H9 (cell line): ENCODE measurements at regions not wholly inside any gene's neighbourhood (a gene's known extent, or its start where the extent isn't known, plus 50 kb on each side); places are given as distances from the start of the nearest gene placed in this dataset.

Experiments
- DNase-seq: peaks from one replicate; pipeline ENCODE4 v3.0.0-alpha.2; 2017
- H2AFZ ChIP-seq: one replicate; pipeline ENCODE4 v1.6.1; 2013; ENCODE audit warnings: mild to moderate bottlenecking, low read length, control low read depth, moderate library complexity
- H2AK5ac ChIP-seq: 2 replicates; pipeline ENCODE4 v1.6.1; 2013; ENCODE audit warnings: low read length, control low read depth, mixed read lengths; ENCODE audit not compliant: insufficient read length
- H2BK120ac ChIP-seq: one replicate; pipeline ENCODE4 v1.6.1; 2013; ENCODE audit warnings: low read depth, mild to moderate bottlenecking, low read length, control low read depth, inconsistent platforms; ENCODE audit not compliant: poor library complexity, severe bottlenecking
- H2BK12ac ChIP-seq: 2 replicates; pipeline ENCODE4 v1.6.1; 2013; ENCODE audit warnings: low read length, control low read depth, mixed read lengths, low read depth; ENCODE audit not compliant: insufficient read length
- H2BK15ac ChIP-seq: 2 replicates; pipeline ENCODE4 v1.6.1; 2013; ENCODE audit warnings: low read depth, low read length, control low read depth
- H2BK20ac ChIP-seq: one replicate; pipeline ENCODE4 v1.6.1; 2013; ENCODE audit warnings: low read depth, mild to moderate bottlenecking, low read length, control low read depth, inconsistent platforms; ENCODE audit not compliant: poor library complexity, severe bottlenecking
- H2BK5ac ChIP-seq: 2 replicates; pipeline ENCODE4 v1.6.1; 2013; ENCODE audit warnings: low read length, control low read depth, mixed read lengths; ENCODE audit not compliant: insufficient read length
- H3K14ac ChIP-seq: 2 replicates; pipeline ENCODE4 v1.6.1; 2013; ENCODE audit warnings: low read length, control low read depth; ENCODE audit not compliant: insufficient read depth
- H3K18ac ChIP-seq: 2 replicates; pipeline ENCODE4 v1.6.1; 2013; ENCODE audit warnings: low read depth, mild to moderate bottlenecking, mixed read lengths, low read length, control low read depth; ENCODE audit not compliant: insufficient read length
- H3K23ac ChIP-seq: 2 replicates; pipeline ENCODE4 v1.6.1; 2013; ENCODE audit warnings: low read length, control low read depth, mixed read lengths, low read depth; ENCODE audit not compliant: insufficient read length
- H3K23me2 ChIP-seq: 2 replicates; pipeline ENCODE4 v1.6.1; 2013; ENCODE audit warnings: low read depth, mild to moderate bottlenecking, mixed read lengths, low read length, control low read depth; ENCODE audit not compliant: insufficient read length, poor library complexity, severe bottlenecking
- H3K27ac ChIP-seq: 2 replicates; pipeline ENCODE4 v1.5.1; 2013; ENCODE audit warnings: low read length, control low read depth, mixed read lengths, low read depth; ENCODE audit not compliant: insufficient read length
- H3K27me3 ChIP-seq: 2 replicates; pipeline ENCODE4 v1.6.1; 2013; ENCODE audit warnings: low read length, control low read depth, inconsistent platforms; ENCODE audit not compliant: insufficient read depth
- H3K4ac ChIP-seq: 2 replicates; pipeline ENCODE4 v1.6.1; 2013; ENCODE audit warnings: low read depth, mild to moderate bottlenecking, control low read depth, inconsistent platforms, low read length, moderate library complexity
- H3K4me1 ChIP-seq: 2 replicates; pipeline ENCODE4 v1.6.1; 2013; ENCODE audit warnings: low read length, control low read depth, inconsistent platforms; ENCODE audit not compliant: insufficient read depth
- H3K4me2 ChIP-seq: 2 replicates; pipeline ENCODE4 v1.6.1; 2013; ENCODE audit warnings: low read length, control low read depth, mixed read lengths; ENCODE audit not compliant: insufficient read length, insufficient read depth
- H3K56ac ChIP-seq: 2 replicates; pipeline ENCODE4 v1.6.1; 2013; ENCODE audit warnings: low read depth, mild to moderate bottlenecking, mixed read lengths, low read length, control low read depth; ENCODE audit not compliant: insufficient read length
- H3K79me1 ChIP-seq: 2 replicates; pipeline ENCODE4 v1.6.1; 2013; ENCODE audit warnings: low read depth, mild to moderate bottlenecking, moderate library complexity, low read length, control low read depth, inconsistent platforms; ENCODE audit not compliant: insufficient read depth, poor library complexity, severe bottlenecking
- H3K79me2 ChIP-seq: 2 replicates; pipeline ENCODE4 v1.6.1; 2013; ENCODE audit warnings: low read length, control low read depth, inconsistent platforms; ENCODE audit not compliant: insufficient read depth
- H3K9ac ChIP-seq: 2 replicates; pipeline ENCODE4 v1.6.1; 2013; ENCODE audit warnings: low read length, control low read depth, mixed read lengths; ENCODE audit not compliant: insufficient read length; ENCODE audit errors: extremely low read depth
- H3K9me3 ChIP-seq: one replicate; pipeline ENCODE4 v1.6.1; 2013; ENCODE audit warnings: low read depth, low read length, inconsistent platforms; ENCODE audit not compliant: control insufficient read depth
- H3T11ph ChIP-seq: one replicate; pipeline ENCODE4 v1.6.1; 2013; ENCODE audit warnings: mild to moderate bottlenecking, low read length, control low read depth, inconsistent platforms
- H4K20me1 ChIP-seq: one replicate; pipeline ENCODE4 v1.6.1; 2013; ENCODE audit not compliant: control insufficient read depth, insufficient read length, insufficient read depth
- H4K5ac ChIP-seq: 2 replicates; pipeline ENCODE4 v1.6.1; 2013; ENCODE audit warnings: low read depth, mild to moderate bottlenecking, mixed read lengths, low read length, control low read depth; ENCODE audit not compliant: insufficient read length
- H4K8ac ChIP-seq: replicated peaks from 2 replicates; pipeline ENCODE4 v1.6.1; 2013; ENCODE audit warnings: low read length, control low read depth, mixed read lengths, low read depth; ENCODE audit not compliant: insufficient read length
- H4K91ac ChIP-seq: 2 replicates; pipeline ENCODE4 v1.6.1; 2013; ENCODE audit warnings: low read depth, mild to moderate bottlenecking, moderate library complexity, mixed read lengths, low read length, control low read depth; ENCODE audit not compliant: insufficient read length
- H3K27ac Mint-ChIP-seq, 3 experiments: 2 replicates in 2 of 3; 3 replicates in 1 of 3; pipeline ENCODE4 v1.8.0; 2020 to 2021; ENCODE audit warnings: mixed read lengths in 3 of 3, mild to moderate bottlenecking in 1 of 3, moderate library complexity in 1 of 3
- H3K27me3 Mint-ChIP-seq: 2 replicates; pipeline ENCODE4 v1.8.0; 2021; ENCODE audit warnings: low read depth, mild to moderate bottlenecking, moderate library complexity, mixed read lengths
- H3K36me3 Mint-ChIP-seq, 3 experiments: 2 replicates in 2 of 3; 3 replicates in 1 of 3; pipeline ENCODE4 v1.8.0; 2020 to 2021; ENCODE audit warnings: low read depth in 3 of 3, mixed read lengths in 3 of 3; ENCODE audit not compliant: insufficient read depth in 1 of 3
- H3K4me1 Mint-ChIP-seq, 2 experiments: 2 replicates each; pipeline ENCODE4 v1.8.0; 2020; ENCODE audit warnings: mixed read lengths in 2 of 2
- H3K4me3 Mint-ChIP-seq, 2 experiments: 2 replicates in 1 of 2; 3 replicates in 1 of 2; pipeline ENCODE4 v1.8.0; 2020 to 2021; ENCODE audit warnings: mild to moderate bottlenecking in 2 of 2, mixed read lengths in 2 of 2, moderate library complexity in 1 of 2
- H3K9me3 Mint-ChIP-seq, 2 experiments: 2 replicates in 1 of 2; 3 replicates in 1 of 2; pipeline ENCODE4 v1.8.0; 2020; ENCODE audit warnings: mild to moderate bottlenecking in 2 of 2, mixed read lengths in 2 of 2, moderate library complexity in 1 of 2
- CTCF ChIP-seq: fragments of 200-600 bp; sonication (generic); conservative IDR thresholded peaks from 3 replicates; pipeline ENCODE4 v1.8.0; 2021; ENCODE audit warnings: antibody characterized with exemption, mild to moderate bottlenecking
- WGBS: extraction: QIAGEN DNeasy Blood & Tissue Kit; methylation state at CpG from one replicate; pipeline ENCODE4 v1.1.7; 2013; ENCODE audit warnings: missing lambda C conversion rate, low lambda C conversion rate, mixed read lengths; ENCODE audit not compliant: insufficient read length; ENCODE audit errors: extremely low coverage; 5-methylcytosine and 5-hydroxymethylcytosine counted together

GRCh38 chr1:83742446-83742845 lies 256.5 kb downstream of the TTLL7 start:
- Mint-ChIP-seq H3K36me3 (no peaks in the 10 kb centered on the region), H3K27me3 (no peaks in the 10 kb centered on the region), H3K27ac (no peak overlapping the region), H3K4me1 (peaks cover 18 to 21% of the 10 kb centered on the region in 2 experiments), H3K9me3 (no peaks in the 10 kb centered on the region), H3K4me3 (no peak overlapping the region)
- TF ChIP-seq CTCF = no peak
- Histone ChIP-seq H4K8ac (no peak overlapping the region), H3K56ac (no peak overlapping the region), H3K4me2 (no peak overlapping the region), H3K79me1 (no peaks in the 10 kb centered on the region), H4K5ac (no peak overlapping the region), H2BK120ac (no peak overlapping the region), H3K79me2 (no peaks in the 10 kb centered on the region), H3K9ac (no peak overlapping the region), H2BK15ac (no peak overlapping the region), H4K20me1 (no peaks in the 10 kb centered on the region), H2BK20ac (no peak overlapping the region), H3K9me3 (no peaks in the 10 kb centered on the region), H3K4me1 (0 out of 2 replicates have a peak, but pooled peaks cover 3% of the 10 kb centered on the region), H4K91ac (no peak overlapping the region), H3K23me2 (no peaks in the 10 kb centered on the region), H3K27me3 (no peaks in the 10 kb centered on the region), H2AK5ac (no peak overlapping the region), H2BK5ac (no peak overlapping the region), H3K23ac (no peak overlapping the region), H3K4ac (no peak overlapping the region), H3K14ac (no peak overlapping the region), H3K18ac (no peak overlapping the region), H3T11ph (no peak overlapping the region), H3K27ac (no peak overlapping the region), H2AFZ (no peak overlapping the region), H2BK12ac (no peak overlapping the region)
- no peak for DNase-seq
- no CpG with 5 or more reads among the region's 3 CpGs for WGBS
